Fibroblast of the aortic adventitia (primary cell): ENCODE measurements at regions not wholly inside any gene's neighbourhood (a gene's known extent, or its start where the extent isn't known, plus 50 kb on each side); places are given as distances from the start of the nearest gene placed in this dataset.

Experiments
- DNase-seq: peaks from one replicate; pipeline ENCODE4 v3.0.0-alpha.2; 2010; ENCODE audit warnings: low read depth
- H3K4me3 ChIP-seq: 2 replicates; pipeline ENCODE4 v1.5.1; 2011; ENCODE audit warnings: low read depth, mild to moderate bottlenecking, control low read depth, low read length, moderate library complexity
- TF ChIP-seq, protein P1 (sequence below): IDR thresholded peaks from 2 replicates; pipeline ENCODE4 v1.5.1; 2011; ENCODE audit warnings: mild to moderate bottlenecking, low read length, control low read depth, inconsistent platforms; ENCODE audit not compliant: insufficient read depth

DNA sequence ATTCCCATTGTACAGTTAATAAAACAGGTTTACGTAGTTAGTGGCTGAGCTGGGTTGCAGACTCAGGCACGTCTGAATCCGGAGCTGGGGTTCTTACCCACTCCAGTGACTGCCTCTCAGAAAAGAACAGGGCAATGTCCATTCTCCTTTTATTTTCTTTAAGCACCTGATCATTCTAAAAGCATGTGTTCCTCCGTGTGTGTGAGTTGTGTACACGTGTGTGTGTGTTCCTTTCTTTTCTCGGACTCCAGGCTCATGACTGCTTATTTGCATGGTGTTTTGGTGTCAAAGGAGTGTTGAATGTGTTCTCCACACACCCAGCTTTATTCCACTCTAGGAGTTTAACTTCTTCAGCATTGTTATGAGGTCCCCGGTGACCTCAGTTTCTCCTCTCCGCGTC, 260.1 kb downstream of the SNX10 start:
- TF ChIP-seq, protein P1, sequence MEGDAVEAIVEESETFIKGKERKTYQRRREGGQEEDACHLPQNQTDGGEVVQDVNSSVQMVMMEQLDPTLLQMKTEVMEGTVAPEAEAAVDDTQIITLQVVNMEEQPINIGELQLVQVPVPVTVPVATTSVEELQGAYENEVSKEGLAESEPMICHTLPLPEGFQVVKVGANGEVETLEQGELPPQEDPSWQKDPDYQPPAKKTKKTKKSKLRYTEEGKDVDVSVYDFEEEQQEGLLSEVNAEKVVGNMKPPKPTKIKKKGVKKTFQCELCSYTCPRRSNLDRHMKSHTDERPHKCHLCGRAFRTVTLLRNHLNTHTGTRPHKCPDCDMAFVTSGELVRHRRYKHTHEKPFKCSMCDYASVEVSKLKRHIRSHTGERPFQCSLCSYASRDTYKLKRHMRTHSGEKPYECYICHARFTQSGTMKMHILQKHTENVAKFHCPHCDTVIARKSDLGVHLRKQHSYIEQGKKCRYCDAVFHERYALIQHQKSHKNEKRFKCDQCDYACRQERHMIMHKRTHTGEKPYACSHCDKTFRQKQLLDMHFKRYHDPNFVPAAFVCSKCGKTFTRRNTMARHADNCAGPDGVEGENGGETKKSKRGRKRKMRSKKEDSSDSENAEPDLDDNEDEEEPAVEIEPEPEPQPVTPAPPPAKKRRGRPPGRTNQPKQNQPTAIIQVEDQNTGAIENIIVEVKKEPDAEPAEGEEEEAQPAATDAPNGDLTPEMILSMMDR: no peak
- no peak for DNase-seq
- no peak overlapping the region for H3K4me3 ChIP-seq

DNA sequence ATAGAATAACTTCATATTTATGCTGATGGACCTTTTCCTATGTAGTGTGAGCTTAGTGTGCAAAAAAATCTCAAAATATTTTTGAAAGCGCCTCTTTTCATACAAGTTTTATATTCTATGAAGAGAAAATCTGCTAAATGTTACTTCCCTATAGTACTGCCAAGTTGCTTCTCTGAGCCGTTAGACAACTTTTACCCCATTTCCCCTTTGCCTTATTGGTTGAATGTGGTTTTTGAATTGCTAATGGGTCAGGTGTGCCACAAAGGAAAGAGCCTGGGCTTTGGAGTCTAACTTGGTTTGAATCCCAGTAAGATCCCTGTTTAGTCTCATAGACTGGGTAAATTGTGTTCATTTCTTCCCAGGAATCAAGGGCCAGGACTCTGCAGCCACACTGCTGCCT, 261.5 kb downstream of the SNX10 start:
- H3K4me3 ChIP-seq: no peak overlapping the region
- TF ChIP-seq, protein P1: no peak
- DNase-seq: no peak

DNA sequence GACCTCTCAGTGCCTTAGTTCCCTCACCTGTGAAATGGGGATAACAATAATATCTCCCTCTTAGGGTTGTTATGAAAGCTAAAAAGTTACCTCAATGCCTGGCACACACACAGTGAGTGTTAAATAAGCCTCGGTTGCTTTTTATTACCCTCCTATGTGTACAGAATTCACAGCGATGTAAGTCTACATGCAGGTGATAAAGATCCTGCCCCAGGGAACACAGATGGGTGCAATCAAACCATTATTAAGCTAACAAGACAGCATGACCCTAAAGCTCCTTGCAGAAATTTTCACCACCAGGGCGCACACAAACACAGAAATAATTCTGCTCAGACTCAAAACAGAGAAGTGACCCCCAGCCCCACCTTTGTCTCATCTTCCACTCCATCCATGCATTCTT, 261.9 kb downstream of the SNX10 start:
- no peak for DNase-seq
- TF ChIP-seq, protein P1: no peak
- no peak overlapping the region for H3K4me3 ChIP-seq

DNA sequence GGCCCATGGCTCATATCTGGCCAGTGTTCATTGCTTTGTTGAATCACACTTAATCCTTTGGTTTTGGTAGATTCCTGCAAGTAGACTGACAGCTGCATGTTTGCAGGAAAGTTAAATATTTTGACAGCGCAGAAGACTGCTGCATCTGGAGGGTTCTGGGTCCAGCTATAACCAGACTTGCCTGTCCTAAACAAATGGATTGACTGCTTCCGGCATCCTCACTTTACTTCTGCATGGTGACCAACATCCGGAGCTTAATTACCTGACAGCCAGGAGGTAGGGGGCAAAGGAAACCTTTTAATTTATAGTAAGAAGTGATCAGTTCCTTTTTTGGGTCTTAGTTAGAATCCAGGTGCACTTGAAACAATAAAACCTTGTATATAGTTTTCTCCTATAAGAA, 263.3 kb downstream of the SNX10 start:
- no peak for DNase-seq
- H3K4me3 ChIP-seq: no peak overlapping the region
- TF ChIP-seq, protein P1: no peak

DNA sequence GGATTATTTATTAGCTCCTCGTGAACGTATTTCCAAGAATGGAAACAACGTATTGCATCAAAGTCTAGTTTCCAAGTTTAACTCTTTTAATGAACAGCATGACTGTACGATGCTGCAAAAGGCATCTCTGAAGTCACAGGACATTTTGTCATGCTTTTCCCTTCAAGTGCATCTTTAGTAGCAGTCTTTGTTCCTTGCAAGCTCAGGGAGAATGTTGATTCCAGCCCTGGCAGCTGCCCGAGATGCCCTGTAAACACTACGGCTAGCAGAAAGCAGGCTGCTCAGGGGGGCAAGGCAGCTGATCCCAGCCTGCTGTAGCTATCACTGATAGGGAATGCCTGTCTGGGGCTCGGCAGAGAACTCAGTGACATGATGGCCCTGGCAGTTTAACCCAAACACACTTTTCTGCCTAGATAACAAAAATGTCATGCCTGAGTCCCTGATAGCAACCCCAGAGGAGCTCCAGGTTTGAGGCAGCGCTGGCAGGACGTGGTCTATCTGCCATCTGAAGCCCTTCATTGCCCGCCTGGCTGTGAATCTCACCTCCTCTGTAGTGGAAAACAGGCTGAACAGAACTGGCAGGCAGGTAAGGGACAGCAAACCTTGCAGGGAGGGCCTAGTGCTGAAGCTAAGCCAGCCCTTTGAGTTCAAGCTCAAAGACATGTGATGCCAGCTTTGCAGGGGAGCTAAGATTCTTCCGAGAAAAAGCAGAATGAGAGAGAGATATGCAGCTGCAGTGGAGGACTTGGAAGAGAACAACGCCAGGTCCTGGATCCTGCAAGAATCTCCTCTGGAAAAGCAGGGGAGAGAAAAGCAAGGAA, 264.6 kb downstream of the SNX10 start:
- no peak for DNase-seq

DNA sequence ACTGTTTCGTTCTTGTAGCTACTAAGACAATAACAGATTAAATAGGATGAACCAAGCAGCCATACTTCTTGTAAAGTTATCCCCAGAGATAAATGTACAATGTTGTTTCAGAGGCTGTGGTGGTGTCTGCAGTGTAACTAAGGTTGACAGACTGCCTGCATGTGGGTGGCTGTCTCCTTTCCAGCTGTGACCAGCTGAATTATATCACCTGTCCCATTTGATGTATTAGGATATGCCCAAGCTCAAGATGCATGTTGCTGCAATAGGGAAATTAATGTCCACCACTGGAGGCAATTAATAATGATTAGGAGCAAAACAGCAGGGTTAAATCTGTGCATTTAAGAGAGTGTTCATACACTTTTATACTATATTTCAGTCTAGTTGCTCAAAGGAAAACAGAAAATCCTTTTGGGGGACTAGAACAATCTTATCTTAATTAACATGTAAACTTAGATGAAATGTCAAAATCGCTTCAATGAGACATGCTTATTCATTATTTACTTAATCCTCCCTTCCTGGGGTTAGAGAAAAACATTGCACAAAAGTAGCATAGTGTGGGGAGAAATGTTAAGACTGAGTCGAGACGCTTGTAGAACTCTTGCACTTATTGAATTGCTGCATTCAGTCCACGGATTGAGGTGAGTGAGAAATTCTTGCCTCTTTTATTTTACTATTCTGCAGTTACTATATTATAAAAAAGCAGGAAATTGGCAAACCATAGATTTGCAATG, 269.0 kb downstream of the SNX10 start:
- TF ChIP-seq, protein P1: no peak
- no peak for DNase-seq
- no peak overlapping the region for H3K4me3 ChIP-seq

More for the DNA sequence above, 264.6 kb downstream of the SNX10 start:
- TF ChIP-seq, protein P1: no peak
- no peak overlapping the region for H3K4me3 ChIP-seq
